ENCODE measurements at regions not wholly inside any gene's neighbourhood (a gene's known extent, or its start where the extent isn't known, plus 50 kb on each side); places are given as distances from the start of the nearest gene placed in this dataset.

- Mint-ChIP-seq H3K9me3 (ENCODE audit: unreplicated experiment) (no peaks in the 10 kb centered on the region), H3K4me3 (ENCODE audit: unreplicated experiment) (no peak overlapping the region), H3K27ac (ENCODE audit: unreplicated experiment) (no peak overlapping the region), H3K4me1 (ENCODE audit: unreplicated experiment) (no peaks in the 10 kb centered on the region), H3K36me3 (ENCODE audit: low read depth, unreplicated experiment) (no peaks in the 10 kb centered on the region), H3K27me3 (ENCODE audit: unreplicated experiment) (no peaks in the 10 kb centered on the region)
- no peak for DNase-seq (ENCODE audit: low spot score)
- TF ChIP-seq CTCF (IDR thresholded peaks at IDR 0.05; ENCODE audit: unreplicated experiment) = no peak
These were observed 498.0 kb downstream of the CCDC85A start for GRCh38 chr2:56681659-56682396.

GRCh38 chr2:56682397-56682760 lies 498.6 kb downstream of the CCDC85A start:
- H3K27ac Mint-ChIP-seq (ENCODE audit: unreplicated experiment) = no peak overlapping the region
- no peak overlapping the region for H3K4me3 Mint-ChIP-seq (ENCODE audit: unreplicated experiment)
- TF ChIP-seq CTCF (IDR thresholded peaks at IDR 0.05; ENCODE audit: unreplicated experiment) = no peak
- no peaks in the 10 kb centered on the region for H3K9me3 Mint-ChIP-seq (ENCODE audit: unreplicated experiment)
- no peaks in the 10 kb centered on the region for H3K27me3 Mint-ChIP-seq (ENCODE audit: unreplicated experiment)
- no peaks in the 10 kb centered on the region for H3K36me3 Mint-ChIP-seq (ENCODE audit: low read depth, unreplicated experiment)
- no peaks in the 10 kb centered on the region for H3K4me1 Mint-ChIP-seq (ENCODE audit: unreplicated experiment)
- no peak for DNase-seq (ENCODE audit: low spot score)

- Mint-ChIP-seq H3K9me3 (ENCODE audit: unreplicated experiment) (no peaks in the 10 kb centered on the region), H3K27ac (ENCODE audit: unreplicated experiment) (no peak overlapping the region), H3K4me1 (ENCODE audit: unreplicated experiment) (no peaks in the 10 kb centered on the region), H3K36me3 (ENCODE audit: low read depth, unreplicated experiment) (no peaks in the 10 kb centered on the region), H3K4me3 (ENCODE audit: unreplicated experiment) (no peak overlapping the region), H3K27me3 (ENCODE audit: unreplicated experiment) (no peaks in the 10 kb centered on the region)
- no peak for TF ChIP-seq CTCF (IDR thresholded peaks at IDR 0.05; ENCODE audit: unreplicated experiment)
- no peak for DNase-seq (ENCODE audit: low spot score)
These were observed 500.5 kb downstream of the CCDC85A start for GRCh38 chr2:56684327-56684726.

DNA sequence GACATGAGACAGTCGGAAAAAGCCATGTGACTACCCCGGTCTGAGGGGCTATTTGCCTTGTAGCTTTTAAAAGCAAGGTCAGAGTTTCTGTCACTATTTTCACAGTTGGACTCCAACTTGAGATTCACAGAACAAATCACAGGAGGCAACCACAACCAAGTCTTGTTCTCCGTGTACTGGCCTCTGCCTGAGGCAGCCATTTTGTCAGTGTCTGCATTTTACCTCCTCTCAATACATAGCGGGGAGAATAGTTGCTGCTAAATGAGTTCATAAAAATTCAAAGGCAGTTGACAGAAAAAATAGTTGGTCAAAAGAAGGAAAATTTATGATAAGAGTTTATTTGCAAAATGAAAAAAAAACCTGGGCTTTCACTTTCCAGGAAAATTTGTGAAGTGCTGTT lies 501.4 kb downstream of the CCDC85A start:
- Mint-ChIP-seq H3K27me3 (ENCODE audit: unreplicated experiment) (no peaks in the 10 kb centered on the region), H3K4me1 (ENCODE audit: unreplicated experiment) (no peaks in the 10 kb centered on the region), H3K4me3 (ENCODE audit: unreplicated experiment) (no peak overlapping the region), H3K36me3 (ENCODE audit: low read depth, unreplicated experiment) (no peaks in the 10 kb centered on the region), H3K27ac (ENCODE audit: unreplicated experiment) (no peak overlapping the region), H3K9me3 (ENCODE audit: unreplicated experiment) (no peaks in the 10 kb centered on the region)
- TF ChIP-seq CTCF (IDR thresholded peaks at IDR 0.05; ENCODE audit: unreplicated experiment) = no peak
- no peak for DNase-seq (ENCODE audit: low spot score)

DNA sequence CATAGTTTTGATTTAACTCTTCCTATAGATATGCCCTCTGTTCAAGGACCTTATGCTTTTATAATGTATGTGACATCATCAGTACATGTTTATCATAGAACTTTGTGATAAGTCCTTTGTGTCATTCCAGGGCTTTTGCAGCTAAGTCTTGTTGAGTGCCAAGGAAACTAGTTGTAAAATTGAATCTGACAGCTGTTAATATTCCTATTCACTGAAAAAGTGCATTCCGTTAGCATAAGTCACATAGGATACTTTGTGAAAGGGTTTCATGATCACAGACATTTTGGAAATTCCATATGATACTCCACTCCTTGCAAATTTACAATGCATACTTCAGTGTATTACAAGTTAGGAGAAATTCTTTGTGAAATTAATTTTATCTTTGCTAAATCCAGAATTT lies 503.4 kb downstream of the CCDC85A start:
- H3K4me1 Mint-ChIP-seq (ENCODE audit: unreplicated experiment) = no peaks in the 10 kb centered on the region
- H3K27ac Mint-ChIP-seq (ENCODE audit: unreplicated experiment) = no peak overlapping the region
- H3K4me3 Mint-ChIP-seq (ENCODE audit: unreplicated experiment) = no peak overlapping the region
- no peak for TF ChIP-seq CTCF (IDR thresholded peaks at IDR 0.05; ENCODE audit: unreplicated experiment)
- H3K27me3 Mint-ChIP-seq (ENCODE audit: unreplicated experiment) = no peaks in the 10 kb centered on the region
- H3K36me3 Mint-ChIP-seq (ENCODE audit: low read depth, unreplicated experiment) = no peaks in the 10 kb centered on the region
- no peak for DNase-seq (ENCODE audit: low spot score)
- no peaks in the 10 kb centered on the region for H3K9me3 Mint-ChIP-seq (ENCODE audit: unreplicated experiment)
